UCSD-AML1 (cell line): ENCODE measurements at regions not wholly inside any gene's neighbourhood (a gene's known extent, or its start where the extent isn't known, plus 50 kb on each side); places are given as distances from the start of the nearest gene placed in this dataset.
A peak's percentile ranks its signal among the peaks of the same experiment; 100 is the strongest.

Experiments
- DNase-seq: peaks from one replicate; lab custom pipeline; 2025; ENCODE audit not compliant: unreplicated experiment; lab: John Stamatoyannopoulos, UW

DNA sequence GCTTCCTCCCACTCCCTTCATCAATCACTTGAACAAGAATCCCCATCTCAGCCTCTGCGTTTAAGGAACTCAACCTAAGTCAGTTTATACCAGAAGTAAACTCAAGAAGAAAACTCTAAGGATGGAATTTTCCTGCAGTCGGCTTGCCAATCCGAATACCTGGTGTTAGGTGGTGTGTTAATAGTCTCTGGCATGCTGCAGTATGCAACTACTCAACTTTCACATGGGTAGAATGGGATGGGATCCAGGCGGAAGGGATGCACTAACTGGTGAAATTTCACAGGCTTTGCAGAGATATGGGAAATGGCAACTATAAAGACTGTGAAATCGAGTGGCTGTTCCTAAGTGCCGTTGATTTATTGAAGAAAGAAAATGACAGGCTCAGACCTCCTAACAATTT lies 560.6 kb downstream of the TLE1 start:
- no peak for DNase-seq

DNA sequence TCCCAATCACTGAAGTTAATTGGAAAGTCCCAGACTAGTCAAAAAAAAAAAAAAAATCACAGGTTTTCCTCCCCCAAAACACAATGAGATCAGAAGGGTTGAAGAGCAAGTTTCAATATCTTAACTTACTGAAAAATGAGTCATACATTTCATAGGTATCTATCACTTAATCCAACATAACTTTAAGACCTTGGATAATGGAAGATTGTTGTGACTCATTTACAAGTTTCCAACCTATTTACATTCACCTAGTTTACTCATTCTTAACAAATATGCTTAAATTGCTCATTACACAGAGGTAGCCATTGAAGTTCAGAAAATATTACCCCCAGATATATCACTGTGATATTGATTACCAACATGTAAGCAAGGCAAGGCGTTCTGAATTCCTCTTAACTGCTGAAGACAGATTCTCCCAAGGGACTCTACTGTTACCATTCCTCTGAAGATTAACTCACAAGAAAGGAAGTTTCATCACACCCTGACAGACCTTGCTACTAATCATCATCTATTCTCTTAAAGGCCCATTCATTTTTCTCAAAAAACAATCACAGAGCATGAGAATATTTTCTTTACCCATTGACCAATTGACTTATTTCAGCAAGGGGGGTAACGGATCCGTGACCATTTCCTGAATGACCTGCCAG lies 563.8 kb downstream of the TLE1 start:
- no peak for DNase-seq

DNA sequence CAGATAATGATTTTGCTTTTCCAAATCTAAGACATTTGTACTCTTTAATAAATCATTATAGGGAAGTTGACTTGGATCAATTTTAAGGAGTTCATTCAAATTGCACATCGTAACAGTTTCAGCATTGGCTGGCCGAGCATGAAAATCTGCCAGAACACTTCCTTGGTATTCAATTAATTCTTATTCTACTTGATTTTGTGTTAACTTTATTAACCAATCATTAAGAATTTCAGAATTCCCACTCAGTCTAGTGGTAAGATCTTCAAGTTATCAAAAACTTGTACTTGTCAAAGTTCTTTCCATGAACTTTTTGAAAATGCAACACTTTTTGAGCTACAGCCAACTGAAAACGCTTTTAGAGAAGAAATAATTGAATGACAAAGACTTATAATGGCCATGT lies 565.8 kb downstream of the TLE1 start:
- no peak for DNase-seq

DNA sequence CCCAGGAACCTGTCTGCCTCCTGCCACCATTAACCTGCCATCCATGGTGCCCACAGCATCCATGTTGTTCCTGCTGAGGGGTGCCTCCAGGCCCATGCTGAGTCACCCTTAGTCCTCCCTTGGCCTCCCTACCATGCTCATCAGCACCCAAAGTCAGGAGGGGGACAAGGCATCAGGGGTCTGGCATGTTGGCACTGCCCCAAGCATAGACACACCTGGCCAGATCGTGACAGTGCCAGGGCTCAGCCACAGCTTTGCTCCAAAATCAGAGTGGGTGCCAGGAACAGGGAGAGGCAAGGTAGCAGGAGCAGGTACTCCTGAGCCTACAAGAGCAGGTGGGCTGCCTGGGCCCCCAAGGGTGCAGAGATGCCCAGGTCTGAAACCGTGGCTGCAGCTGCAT lies 566.6 kb downstream of the TLE1 start:
- no peak for DNase-seq

DNA sequence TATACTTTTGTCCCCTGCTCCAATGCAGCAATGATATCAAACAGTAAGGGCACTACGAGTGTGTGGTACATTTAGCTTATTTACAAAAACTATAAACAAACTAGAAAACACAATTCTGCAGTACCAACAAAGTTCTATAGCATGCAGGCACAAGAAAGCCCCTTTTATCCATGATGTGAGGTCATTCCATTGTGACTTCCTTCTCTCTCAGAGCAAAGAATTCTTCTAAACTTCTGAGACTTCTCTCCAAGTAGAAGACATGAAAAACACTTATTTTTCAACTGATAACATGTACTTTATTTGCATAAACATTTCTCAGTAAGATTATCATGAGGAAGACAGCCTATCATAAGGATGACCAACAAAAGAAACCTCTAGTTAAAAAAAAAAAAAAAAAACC lies 569.8 kb downstream of the TLE1 start:
- DNase-seq = no peak

DNA sequence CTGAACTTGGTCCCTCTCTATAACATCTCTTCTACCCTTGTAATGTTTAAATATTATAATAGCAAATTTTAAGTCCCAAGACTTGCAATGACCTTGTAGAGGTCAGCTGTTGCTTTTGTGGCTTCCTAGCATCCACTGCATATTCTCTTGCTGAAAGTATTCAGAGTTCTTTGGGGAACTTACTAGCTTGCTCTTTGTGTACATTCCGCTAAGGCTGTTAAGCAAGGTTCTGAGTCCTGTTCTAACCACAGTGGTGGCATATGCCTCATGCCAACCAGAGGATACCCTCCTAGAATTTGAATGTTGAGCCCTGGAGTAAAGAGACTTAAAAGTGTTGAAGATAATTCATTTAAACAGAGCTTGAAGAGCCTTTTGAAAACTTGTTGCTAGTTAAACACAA lies 570.9 kb downstream of the TLE1 start:
- DNase-seq = no peak

DNA sequence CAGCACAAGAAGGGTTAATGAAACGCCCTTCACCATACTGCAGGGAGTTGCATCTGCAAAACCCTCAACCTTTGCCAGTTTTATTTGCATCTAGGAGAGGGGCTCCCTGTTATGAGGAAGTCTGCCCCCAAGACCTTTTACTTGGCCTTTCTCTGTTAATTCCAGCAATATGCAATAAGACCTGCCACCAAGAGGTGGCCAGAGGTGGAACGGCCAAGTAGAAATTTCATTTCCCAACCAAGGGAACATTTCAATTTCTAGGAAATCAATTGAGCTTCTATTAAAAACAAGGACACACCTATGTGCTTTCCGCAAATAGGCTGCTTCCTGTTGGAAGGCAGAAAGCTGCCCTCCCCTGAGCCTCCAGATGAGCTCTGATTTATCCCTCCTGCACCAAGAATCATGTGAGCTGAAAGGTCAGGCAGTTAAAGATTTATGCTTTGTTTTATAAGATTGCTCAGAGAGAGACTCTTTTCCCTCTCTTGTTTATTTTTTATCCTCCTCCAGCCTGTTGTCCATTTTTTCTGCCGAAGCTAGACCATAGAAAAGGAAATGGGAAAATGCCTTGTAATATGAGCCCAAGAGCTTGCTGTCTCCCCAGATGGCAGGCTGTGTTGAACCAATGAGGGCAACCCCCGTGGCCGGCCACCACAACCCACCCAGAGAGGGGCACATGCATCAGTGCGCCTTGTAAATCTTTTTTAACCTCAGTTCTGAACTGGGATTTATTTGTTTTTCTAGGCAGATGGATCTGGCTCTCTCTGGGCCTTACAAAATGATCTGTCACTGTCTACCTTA lies 572.8 kb downstream of the TLE1 start:
- DNase-seq = no peak

DNA sequence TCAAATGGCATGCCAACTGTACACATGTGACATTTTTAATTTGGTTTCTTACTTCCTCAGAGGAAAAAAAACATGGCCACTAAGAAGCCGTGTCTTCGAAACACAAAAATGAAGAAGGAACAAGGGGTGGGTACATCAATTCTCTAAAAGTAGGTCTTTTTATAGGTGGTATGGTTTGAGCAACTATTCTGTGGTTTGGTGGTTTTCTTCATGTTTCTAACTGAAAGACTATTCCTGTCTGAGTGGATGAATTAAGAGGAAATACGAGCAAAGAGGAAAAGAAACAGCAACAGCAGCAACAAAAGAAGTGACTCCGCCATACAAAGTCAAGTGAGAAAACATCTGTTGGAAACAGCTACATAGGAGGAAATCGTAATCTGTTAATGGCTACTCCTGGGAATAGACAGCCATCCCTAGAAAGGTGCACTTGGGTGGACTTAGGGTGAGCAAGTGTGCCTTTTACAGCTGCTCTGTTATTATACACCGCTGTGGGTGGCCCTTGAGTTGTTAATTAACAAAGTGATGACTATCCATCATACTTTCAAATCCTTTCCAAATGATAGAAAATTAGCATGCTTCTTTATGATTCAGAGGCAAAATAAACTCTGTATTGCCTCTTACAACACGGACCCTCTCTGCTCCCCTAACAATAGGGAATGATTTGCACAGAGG lies 575.8 kb downstream of the TLE1 start:
- no peak for DNase-seq

DNA sequence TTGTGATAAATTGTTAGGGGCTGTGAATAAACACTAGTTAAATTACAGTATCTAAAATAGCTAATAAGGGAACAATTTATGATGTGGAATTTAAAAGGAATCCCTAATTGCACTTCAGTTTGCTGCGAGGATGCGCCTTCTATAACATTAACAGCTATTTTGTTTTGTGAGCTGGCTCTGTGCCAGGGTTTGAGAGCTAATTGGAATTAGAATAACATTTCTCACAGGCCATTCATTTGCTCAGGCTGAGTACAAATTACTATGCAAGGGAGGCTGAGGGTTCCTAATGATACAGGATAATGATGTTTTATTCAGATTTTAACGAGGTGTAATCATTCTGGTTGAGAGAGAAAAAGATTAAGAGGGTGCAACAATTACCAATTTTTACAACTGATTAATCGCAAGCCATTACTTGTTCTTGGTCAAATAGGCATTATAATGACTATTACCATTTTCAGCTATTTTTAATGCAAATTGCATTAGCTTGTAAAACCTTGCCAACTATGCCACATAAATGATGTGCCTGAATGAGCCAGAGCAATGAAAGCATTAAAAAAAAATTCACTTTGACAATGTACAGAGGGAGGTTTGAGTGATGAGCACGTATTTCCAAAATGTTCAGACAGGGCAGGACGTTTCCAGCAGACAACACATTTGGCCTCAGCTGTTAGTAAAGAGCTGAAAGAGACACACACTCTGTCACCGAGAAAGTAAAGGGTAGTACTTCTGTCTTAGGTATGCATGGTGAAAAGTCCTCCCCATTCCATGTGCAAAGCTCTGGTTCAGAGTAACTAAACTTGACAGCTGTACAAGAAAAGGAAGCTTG lies 576.5 kb downstream of the TLE1 start:
- DNase-seq = no peak

DNA sequence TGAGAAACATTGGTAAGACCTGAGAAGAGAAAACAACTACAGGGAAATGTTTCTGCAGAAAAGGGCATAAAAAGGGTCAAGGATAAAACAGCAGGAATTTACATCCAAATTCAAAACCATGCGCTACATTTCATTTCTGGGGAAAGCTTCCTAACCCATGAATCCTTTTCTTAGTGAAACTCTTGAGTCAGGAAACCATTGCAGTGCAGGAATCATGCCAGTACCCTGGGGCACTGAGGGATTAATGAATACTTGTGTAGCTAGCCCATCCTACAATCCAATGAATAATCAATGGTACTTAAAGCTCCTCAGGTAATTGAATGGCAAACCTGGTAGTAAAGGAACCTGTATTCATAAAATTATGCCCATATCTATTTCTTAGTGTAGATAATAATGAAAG lies 580.5 kb downstream of the TLE1 start:
- DNase-seq = no peak

DNA sequence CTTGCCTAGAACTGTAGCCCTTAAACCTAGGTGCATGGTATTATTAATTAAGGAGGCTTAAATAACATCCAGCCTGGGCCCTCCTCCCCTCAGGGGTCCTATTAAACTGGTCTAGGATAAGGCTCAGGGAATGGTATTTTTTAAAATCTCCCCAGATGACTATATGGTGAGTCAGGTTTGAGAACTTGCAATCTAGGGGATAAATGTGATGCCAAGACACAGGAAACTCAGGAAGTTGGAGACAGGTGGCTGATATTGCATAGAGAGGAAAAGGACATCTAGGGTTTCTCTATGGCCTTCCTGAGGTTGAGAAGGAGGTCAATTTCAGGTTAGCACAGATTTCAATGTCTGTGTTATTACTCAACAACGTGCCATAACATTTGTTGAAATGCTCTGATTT lies 581.0 kb downstream of the TLE1 start:
- DNase-seq = no peak

DNA sequence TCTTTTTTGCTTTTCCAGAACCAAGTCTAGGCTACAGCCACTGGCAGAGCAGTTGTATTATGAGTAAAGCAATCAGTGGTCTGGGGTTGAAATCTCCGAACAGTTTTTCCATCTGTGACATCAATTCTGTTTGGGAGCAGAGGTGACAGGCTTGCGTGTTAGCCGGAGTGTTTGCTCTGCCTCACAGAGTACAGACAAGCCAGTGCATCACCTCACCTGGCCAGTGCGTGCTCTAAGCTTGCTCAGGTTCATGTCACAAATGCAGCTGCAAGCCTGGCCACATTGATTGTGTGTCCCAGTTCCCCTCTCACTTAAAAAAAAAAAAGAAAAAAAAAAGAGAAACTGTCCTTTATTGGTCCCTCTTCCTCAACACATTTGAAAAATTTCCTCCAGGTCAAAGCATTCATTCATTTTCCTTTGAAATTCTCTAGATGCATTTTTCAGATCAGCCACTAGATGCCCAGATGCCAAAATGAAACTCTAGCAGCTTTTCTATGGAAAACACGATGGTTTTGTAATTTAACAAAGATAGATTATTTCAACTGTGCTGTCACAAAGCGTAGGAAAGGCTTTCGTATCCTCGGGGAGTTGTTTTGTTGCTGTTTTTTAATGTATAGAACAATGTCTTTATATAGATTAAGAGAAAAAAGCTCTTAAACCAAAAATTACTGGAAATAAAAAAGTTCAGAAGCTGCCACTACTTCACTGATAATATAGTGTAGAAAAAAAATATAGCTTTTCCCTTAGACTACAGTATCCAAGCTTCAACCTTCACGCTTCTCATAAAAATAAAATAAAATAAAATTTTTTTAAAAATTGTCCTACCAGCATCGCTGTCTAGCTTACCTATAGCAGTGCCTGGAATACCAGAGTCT lies 585.5 kb downstream of the TLE1 start:
- DNase-seq = no peak

DNA sequence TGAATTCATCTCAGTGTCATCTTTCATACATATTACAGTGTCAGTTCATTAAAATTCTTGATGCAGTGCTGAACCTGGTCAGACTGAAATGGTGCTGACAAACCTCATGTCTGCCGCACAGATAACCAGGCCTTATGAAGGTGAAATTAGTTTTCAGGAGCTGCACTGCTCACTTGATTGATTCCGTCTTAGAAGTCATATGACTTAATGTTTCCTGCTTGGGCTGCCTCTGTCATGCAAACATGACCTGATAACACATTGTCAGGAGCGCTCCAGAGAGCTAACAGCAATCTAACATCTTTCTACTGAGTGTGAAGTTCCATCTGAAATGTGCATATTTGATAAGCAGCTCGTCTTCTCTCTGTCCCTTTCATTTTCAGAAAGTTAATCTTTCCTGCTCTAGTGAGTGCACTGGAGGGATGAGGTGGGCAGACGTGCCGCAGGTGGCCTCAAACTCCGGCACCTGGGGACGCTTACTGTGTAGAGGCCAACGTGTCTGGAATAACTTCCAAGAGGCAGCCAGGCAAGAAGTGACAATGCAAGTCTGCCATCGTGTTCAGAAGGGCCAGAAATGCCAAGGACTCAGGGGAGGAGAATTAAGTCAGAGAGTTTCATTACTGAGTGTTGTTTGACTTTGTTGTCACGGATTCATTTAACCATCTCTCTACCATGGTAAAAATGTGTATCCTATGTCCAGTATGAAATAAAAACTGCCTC lies 592.1 kb downstream of the TLE1 start:
- no peak for DNase-seq

DNA sequence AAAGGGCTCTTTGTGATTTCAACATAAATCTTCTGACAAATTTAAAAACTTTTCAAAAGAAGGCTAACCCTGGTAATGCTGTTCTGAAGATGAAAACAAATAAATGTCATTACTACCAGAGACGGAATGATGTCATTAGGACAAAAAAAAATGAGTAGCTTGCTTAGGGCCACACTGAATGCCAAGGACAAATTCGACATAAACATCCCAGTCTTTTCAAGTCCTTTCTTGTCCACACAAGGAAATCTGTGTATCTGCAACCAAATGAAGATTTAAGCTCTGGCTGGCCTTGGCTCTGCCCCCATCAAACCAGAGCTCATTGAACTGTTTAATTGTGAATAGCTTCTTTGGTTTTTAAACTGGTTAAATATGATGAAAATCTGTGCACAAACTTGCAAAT lies 592.7 kb downstream of the TLE1 start:
- no peak for DNase-seq

DNA sequence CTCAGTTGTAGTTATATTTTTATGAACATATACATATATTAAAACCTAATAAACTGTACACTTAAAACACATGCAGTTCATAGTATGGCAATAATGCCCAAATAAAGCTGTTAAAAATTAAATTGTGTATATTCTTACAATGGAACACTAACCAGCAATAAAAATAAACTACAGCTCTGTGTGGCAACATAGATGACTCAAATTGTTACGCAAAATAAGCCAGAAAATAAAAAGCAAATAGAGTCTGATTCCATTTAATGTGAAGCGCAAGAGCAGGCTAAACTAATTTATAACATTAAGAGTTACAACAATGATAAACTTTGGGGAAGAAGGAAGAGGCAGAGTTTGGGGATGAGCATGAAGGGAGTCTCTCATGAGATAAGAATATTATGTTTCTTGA lies 597.3 kb downstream of the TLE1 start:
- DNase-seq = no peak

DNA sequence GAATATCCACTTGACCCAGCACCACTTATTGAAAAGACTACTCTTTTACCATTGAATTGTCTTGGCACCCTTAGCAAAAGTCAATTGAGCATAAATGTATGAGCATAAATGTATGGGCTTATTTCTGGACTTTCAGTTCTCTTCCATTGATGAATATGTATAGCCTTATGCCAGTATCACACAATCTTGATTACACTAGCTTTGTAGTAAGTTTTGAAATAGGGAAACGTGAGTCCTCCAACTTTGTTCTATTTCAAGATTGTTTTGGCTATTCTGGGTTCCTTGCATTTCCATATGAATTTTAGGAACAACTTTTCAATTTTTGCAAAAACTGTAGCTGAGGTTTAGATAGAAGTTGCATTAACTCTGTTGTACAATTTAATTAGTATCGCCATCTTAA lies 601.0 kb downstream of the TLE1 start:
- DNase-seq = no peak

DNA sequence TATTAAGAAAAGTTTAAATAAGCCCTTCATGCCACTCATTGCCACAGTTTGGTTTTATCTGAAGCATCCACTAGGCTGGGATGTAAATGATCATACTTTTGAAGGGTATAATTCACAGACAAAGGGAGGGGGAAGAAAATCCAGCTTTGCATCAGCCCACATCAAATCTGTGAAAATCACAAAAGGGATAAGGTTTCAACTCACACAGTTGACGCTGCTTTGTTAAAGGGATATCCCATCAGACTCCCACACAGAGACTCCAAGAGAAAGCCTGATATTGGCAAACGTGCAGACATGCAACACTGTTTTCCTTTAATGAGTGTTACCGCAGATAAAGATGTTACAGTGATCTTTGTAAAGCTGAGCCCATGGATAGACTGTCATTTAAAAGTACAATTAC lies 602.9 kb downstream of the TLE1 start:
- no peak for DNase-seq

DNA sequence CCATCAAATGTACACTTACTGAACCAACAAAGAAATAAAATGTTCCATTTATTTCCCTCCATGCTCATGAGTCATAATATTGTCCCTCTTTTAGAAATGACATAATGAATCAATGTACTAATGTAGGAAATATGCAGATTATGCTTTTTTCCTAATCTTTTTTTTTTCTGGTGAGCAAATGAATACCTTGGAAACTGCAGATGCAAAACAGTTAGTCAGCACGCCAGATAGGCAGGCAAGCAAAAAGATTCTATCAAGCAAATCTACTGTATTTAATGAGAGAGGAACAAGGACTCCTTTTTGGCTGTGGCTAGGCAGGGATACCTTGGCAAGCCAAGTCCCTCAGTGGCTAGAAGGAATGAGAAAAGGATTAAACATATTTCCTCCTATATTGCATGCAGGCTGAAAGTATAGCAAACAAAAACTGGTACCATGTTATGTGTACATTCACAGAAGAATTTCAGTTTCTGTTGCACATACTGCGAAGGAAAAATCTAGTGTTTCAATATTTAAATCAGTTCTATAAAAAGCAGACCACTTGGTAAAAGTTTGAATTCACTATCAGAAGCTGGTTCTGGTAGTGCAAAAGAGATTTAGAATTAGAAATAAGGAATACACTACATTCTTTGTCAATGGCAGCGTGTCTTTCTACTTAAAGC lies 605.4 kb downstream of the TLE1 start:
- DNase-seq = no peak

DNA sequence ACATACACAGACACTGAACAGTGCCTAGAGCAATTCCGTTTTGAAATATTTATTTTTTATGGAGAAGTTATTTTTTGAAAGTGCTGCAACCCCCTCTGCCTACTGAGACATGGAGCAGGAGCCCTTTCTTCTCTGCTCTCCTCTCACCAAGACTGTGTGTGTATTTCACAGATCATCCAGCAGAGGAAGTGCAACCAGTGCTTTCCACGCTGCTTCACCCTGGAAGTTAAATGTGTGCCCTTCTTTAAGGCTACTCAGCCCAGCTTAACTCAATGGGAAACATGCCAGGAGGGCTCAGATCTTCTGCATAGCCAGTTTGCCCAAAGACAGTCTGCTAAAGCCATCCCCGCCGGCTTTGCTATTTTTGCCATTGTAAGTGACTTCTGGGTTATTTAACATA lies 606.3 kb downstream of the TLE1 start:
- DNase-seq = peak; percentile 8
